Midbrain (tissue), 1 donor: ENCODE measurements at regions not wholly inside any gene's neighbourhood (a gene's known extent, or its start where the extent isn't known, plus 50 kb on each side); places are given as distances from the start of the nearest gene placed in this dataset.
A peak's percentile ranks its signal among the peaks of the same experiment; 100 is the strongest.

Experiments used
- DNase-seq: peaks from one replicate; lab custom pipeline; 2025; lab: John Stamatoyannopoulos, UW

DNA sequence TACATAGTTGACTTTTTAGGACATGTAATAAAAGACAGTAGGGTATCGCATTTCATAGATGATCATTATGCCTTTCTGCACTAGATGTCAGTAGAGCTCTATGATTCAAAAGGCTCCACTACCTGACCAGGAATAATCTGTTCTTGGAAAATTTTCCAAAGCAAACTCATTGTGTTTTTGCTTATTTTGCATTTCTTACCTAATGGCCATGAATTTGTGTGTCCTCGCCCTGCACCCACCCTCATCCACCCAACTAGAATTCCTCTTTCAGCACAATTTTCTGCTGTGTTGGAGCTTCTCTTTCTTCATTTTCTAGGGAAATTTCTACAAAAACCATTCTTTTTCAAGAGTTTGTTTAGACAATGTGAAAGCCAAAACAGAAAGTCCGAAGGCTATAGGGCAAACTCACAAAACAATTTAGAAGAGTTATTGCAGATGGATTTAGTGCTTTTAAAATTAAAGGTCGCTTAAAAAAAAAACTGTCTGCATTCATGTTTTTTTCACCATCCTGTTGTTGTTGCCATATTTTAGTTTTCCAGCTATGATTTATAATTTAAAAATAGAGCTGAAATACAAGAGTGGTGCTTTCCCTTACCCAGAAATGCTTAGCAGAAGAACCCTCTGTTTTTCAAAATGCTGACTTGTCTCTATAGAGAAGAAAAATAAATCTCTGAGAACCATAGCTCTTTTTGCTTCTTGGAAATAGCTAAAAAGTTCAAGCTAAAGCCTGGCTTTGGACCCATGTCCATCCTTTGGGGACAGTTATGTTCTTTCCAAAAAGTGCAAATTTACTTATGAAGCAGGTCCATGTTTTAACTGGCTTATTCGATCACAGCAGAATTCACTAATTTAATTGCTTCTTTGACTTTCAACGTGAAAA, 183.7 kb downstream of the SPATA18 start:
- DNase-seq: peak; percentile 47

DNA sequence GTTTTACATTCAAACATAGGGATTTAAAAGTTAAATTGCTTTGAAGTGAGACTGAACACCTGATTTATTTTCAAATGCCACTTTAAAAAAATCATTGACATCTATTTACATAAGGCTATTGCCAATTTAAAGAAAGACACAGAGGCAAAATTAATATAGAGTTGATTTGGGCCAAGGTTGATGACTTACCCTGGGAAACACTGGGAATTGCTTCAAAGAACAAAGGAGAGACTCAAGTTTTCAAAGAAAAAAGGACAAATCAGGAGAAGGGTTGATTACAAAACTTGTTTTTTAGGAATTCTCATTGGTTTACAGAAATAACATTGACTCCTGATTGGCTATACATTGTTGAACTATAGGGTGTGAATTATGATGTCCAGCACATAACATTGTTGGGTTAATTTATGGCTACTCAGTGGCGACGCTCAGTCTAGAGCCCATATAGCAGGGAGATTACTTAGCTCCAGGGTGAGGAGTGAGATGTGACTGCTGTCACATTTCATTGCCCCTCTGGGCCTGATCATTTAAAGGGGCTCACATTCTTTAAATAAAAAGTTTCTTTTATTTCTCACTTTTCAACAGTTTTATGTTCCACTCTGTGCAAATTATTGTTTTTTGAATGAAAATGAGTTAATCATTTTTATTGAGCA, 184.6 kb downstream of the SPATA18 start:
- no peak for DNase-seq

DNA sequence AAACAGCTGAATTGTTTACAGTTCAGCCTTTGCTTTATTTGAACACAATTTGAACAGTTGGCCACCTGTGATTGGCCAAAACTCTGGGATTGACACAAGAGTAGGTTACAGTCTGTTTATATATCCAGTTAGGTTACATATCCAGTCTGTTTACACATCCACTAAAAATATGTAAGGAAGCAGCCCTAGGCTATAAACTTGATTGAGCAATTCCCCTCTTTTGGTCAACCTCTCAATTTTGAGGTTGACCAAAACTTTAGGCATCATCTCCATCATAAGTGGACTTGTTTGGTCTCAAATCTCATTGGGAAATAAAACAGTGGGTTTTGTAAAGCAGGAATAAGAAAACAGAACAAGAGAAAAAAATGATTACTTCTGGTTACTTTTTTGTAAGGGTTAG, 190.8 kb downstream of the SPATA18 start:
- DNase-seq: no peak

DNA sequence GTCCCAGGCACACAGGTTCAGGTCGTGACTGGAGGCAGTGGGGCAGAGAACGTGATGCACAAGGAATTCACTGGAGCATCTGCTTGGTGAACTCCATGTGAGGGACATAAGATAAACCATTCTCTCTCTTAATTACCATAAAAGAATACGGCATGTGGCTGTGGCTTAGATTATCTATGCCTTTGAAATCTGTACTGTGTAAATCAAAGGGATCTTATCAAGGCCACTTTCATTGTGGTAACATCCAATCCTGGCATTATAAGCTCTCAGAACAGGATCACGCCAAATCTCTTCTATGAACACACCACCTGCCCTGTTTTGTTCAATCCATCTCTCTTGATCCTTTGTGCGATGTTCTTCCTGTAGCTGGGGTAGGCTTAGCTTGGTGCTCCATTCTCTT, 192.3 kb downstream of the SPATA18 start:
- no peak for DNase-seq

DNA sequence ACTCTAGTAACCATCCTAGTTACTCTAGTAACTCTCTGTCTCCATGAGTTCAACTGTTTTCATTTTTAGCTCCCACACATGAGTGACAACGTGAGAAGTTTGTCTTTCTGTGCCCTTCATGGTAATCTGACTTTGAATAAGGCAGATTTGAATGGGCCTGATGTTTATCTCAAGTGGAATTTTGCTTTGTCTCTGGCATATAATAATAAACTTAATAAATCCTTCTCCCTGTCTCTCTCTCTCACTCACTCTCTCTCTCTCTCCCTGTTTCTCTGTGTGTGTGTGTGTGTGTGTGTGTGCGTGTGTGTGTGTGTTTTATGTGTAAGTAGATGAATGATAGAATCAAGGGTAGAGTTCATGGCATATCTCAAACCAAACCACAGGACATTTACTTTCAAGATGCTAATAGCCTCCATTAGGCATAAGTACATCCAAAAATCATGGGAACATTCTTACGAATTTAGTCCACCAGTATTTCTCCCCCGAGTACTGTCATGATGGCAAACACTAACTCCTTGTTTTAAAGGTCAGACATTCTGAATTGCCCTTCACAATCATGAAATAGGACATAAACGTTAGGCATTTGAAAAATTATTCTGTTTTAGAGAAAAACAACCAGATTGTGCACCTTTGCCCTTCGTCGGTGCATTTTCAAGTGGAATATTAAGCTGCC, 193.1 kb downstream of the SPATA18 start:
- no peak for DNase-seq

DNA sequence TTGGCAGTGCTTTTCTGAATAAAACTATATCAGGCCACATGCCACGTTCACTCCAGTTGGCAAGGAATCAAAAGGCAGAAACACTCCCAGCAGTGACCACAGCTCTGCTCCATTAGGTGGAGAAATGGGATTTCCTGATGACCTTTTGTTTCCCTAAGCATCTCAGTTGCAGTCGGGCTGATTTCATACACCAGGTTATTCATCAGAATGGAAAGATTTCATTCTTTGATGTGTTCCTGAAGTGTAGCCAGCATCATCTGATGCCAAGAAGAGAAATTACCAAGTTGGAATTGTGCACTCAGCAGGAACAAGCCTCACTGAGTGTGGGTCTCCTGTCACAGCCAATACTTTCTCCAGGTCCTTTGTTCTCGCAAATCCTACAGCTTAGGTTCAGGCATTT, 193.7 kb downstream of the SPATA18 start:
- no peak for DNase-seq

DNA sequence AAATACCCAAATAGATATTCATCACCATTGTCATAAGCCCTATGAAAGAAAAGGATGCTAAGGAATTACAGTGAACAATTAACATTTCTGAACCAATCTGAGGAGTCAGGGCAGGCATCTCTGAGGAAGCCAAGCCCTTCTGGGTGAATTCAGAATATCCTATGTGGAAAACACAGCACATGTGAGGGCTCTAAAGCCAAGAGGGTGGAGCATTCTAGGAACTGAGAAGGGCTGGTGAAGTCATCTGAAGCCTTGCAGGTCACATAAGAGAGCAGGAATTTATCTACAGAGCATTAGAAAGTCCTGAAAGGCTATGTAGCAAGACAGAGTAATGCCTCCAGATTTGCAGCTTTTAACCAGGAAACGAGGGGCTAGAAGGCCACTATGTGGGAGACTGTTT, 195.7 kb downstream of the SPATA18 start:
- DNase-seq: no peak

DNA sequence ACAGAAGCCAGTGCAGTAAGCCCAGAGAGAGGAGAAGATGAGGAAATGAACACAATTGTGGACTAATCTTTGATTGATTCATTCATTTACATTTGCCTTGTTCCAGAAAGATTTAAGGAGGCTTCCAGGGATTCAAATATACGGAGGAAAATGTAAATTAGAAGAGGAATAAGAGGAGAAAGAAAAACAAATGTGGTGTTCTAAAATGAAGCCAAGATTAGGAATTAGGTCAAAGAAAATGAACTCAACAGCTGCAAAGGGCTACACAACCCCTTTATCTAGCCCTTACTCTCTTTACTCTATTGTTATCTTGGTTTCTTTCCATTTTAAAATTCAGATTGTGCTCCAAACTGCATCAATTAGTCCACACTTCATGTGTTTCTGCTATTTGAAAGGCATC, 196.8 kb downstream of the SPATA18 start:
- no peak for DNase-seq

DNA sequence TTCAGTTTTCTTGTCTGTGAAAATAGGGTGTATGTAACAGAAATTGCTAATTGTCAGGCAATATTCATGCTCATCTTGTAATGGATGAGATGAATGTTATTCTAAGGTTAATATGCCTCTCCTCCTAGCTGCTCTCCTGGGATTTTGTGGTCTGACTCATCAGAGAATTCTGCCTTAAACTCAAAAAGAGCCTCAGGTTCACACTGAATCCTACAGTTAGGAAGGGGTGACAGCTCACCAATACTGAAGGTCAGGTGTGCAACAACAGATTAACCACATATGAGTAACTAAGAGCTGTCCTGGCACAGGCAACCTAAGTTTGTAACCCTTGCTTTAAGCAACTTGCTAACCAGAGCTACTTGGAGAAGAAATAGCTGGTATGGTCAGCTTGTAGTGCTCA, 197.7 kb downstream of the SPATA18 start:
- no peak for DNase-seq

DNA sequence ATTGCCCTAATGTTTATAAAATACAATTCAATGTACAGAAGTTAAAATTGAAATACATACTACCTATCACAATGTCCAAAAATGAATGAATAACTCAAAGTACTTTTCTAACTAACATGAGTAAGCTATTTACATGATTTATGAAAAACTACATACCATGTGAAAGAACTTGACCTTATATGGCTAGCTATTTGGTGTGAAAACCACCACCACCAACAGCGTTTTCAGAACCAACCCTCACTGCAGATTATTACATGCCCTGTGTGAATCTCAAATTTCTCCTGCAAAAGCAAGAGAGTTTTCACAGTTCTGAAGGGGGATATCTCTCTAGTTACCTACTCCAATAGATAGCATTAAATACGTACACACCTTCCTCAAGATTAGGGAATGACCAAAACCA, 198.5 kb downstream of the SPATA18 start:
- no peak for DNase-seq

DNA sequence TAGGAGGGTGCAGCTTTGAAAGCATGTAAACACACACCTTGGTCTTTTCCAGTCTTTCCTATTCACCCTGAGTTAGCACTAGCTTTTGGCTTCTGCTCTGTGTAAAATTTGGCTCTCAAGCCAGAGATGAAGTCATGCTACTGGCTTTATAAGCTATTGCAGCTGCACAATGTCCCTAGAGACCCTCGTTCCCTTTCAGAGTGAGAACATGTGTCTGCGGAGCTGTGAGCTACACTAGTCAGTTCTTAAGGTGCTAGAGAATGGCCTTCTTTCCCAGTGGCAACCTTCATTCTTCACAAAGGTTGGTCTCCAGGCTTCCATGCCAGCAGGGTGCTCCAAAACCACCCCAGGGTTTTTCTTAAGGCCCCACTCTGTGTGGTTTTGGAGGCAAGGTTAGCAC, 199.1 kb downstream of the SPATA18 start:
- no peak for DNase-seq

DNA sequence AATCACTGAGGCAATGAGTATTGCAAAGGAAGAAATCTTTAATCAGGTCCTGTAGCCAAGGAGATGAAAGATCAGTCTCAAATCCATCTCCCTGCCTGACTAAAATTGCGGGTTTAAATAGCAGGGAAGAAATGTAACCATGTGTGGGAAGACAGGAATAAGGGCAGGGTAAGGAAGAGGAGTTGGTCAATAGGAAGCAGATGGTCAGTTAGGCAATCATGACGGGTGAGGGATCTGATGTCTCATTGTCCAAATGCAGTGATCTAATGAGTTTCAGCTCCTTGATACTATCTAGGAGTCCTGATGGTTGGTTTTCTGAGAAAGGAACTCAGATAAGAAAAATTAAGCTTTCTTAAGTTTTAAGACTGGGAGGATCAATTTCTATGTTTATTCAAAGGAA, 200.8 kb downstream of the SPATA18 start:
- no peak for DNase-seq

DNA sequence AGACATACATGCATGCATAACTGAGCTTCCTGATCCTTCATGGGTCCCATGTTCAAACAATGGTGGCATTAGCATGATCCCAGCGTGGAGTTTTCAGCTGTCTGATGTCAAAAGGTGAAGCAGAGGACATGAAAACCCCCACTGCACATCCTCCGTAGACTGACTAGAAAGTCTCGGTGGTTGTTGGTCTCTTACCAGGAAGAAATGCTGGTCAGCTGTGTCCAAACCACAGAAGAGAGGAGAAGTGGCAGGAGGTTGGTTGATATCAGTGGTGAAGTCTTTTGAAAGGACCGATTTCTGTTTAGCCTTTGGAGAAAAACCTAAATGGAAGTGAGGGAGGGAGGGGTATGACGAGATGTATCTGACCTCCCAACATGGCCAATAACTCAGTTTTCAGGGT, 201.9 kb downstream of the SPATA18 start:
- no peak for DNase-seq

DNA sequence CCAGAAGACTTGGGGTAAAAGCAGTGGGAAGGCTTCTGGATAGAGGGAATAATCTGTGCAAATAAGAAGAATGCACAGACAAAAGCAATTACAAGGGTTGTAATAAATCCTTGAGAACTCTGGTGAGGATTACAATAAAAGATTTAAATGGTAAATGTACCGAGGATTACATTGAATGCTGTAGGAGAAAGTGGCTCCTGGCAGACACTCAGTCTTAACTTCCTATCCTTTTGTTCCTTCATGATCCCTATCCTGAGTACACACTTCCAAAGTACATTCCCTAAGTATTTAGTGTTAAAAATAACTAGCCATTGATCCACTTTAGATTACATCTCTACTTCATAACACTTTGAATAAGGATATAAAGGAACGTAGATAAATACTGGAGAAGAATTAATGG, 205.4 kb downstream of the SPATA18 start:
- no peak for DNase-seq

DNA sequence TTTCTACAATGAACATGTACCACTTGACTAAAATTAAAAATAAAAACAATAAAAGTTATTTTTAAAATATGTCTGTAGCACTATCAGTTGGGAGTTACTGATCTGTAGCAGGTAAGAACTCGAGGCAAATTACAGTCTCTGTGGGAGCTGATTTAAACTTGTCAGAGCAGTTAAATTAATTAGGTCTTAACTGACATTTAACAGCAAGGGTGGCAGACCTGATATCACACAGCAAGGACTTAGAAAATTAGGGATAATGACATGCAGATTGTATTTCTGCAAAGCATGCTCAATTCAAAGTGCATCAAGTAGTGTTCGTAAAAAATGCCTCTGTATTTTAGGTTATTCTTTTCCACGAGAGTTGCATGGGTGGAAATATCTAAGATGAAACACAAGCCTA, 208.9 kb downstream of the SPATA18 start:
- no peak for DNase-seq

DNA sequence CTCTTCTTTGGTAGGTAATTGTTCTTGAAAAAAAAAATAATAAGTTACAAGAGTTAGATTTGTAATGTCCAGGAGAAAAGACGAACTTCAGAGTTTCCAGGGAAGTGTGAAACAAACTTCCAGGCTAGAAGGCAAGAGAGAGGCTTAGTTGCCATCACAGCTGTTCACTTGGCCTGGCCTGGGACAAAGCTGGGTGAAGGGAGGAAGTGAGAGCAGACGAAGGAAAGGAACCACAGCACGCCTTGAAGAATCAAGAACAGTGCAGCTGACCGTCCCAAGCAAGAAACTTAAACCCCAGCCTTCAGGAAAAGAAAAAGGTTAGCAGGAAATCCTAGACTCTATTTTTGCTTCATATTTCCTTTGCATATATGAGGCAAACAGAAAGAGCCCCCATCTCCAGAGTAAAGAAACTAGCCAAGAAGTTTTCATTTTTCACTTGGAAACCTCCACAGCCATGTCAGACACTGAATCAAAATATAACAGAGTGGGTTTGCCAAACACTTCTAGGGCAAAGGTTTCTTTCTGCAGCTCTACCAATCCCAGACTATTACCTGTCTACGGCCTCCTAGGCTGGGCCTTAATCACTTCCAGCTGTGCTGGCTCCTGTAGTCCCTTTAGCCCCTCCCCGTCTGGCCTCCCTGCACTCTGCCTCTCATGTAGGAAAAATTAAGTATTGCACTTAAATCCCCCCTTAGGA, 209.6 kb downstream of the SPATA18 start:
- DNase-seq: peak; percentile 28

DNA sequence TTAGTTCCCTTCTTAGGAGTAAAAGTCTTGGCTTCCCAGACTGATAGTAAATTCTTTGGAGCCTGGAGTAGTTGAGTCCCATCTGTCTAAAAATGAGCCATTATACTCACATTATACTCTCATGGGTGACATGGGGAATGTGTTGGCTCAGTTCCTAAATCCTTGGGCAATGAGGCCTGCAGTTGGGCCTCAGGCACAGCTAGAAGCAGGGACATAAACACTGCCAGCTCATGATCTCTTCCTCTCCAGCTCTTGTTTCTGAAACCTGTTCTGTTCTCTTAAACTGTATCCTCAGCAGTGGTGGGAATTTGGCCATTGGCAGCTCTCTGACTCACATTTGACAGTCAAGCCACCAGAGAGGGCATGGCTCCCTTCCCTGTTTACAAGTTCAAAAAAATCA, 212.5 kb downstream of the SPATA18 start:
- peak; percentile 3 for DNase-seq

DNA sequence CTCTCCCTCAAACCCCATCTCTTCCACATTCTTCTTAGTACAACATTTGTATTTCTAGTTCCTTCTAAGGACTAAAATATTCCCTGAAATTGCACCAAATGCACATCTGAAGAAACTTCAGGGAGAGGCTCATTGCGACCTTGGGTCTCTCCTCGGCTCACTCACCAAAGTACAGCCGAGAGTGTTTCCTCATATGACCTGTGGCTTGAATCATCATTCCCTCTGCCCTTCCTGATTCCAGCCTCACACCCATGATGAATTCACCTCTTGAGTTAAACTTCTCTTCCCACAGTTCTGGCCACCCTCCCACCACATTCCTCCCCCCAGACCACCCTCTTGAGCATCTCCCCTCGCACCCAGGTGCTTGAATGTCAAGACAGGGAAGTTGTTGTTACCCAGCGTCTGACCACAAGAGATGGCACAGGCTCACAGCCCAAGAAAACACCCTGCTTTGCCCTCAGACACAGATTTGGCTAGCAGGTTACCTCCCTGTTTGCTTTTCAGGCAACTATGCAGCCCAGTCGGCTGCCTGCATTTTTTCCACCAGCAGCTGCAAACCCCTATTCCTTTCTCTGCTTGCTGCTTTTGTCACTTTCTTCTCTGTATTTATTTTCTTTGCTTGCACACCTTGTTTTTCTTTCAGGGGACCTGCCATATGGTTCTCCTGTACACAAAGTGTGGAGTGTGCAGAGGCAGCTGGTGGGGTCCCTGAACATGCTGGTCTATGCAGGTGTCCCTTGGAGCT, 214.8 kb downstream of the SPATA18 start:
- no peak for DNase-seq

DNA sequence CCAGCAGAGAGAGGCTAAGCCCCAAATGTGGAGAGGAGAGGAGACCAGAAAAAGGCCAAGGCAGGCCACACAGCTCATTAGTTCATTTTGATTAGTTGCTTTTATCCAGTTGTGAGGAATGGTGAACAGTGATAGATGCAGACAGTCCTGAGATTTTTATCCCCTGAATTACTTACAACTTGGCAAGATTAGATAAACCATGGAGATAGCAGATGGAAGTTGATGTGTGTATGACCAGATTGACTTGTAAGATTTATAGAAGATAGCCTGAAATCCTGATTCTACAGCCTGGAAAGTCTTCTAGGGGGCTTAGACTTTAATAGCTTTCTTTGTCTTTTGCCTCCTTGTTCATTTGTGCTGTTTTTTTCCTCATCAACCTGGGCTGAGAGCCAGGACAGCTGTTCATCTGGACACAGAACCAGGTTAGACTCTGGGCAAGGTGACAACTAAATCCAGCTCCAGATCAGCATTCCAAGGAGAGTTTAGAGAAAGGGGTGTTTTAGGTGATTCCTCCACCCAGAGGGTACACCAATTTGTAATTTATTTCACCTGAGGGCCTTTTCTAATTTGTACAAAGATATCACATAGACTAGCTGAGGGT, 215.5 kb downstream of the SPATA18 start:
- DNase-seq: no peak

DNA sequence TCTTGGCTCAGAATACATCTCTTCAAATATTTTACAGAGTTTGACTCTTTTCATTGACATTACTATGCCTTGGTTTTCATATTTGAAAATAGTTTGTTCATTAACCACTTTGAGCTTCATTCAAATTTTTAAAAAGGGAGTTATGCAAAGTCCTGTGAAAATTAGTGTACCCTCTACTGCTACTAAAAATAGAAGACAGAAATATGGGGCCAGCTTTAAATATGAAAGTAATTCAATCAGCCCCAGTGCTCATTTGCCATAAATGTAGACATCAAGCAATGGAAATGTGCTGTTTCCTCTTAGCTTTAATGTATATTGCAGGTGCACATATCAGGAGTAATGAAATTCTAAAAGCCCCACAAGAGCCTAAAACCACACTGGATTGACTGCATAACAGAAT, 218.7 kb downstream of the SPATA18 start:
- no peak for DNase-seq

DNA sequence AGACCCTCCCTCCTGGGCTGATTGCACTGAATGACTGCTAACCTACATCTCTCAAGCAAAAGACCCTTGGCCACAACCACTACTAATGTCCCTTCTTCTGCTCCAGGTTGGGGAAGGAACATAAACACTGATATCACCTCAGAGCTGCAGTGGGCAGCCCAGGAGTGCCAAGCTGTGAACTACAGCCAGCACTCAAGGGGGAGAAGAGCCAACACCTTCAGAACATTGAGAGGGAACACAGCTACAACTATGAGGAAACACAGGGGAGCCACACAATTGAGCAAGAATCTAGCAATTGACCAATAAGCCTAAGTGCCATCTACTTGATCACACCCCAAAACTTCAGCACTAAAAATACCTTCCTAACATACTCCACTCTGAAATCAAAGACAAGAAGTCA, 222.8 kb downstream of the SPATA18 start:
- no peak for DNase-seq
